Duodenal mucosa (tissue), 2 donors: ENCODE measurements at regions not wholly inside any gene's neighbourhood (a gene's known extent, or its start where the extent isn't known, plus 50 kb on each side); places are given as distances from the start of the nearest gene placed in this dataset.

Experiments used
- H3K27ac ChIP-seq: one replicate; pipeline ENCODE4 v1.7.0; 2013; ENCODE audit warnings: low read depth, low read length
- H3K27me3 ChIP-seq, 2 donors: one replicate each; pipeline ENCODE4 v1.7.0; 2013; ENCODE audit warnings: low read length in 2 of 2, control low read depth in 1 of 2; ENCODE audit not compliant: insufficient read depth in 2 of 2, control insufficient read depth in 1 of 2
- H3K36me3 ChIP-seq, 2 donors: one replicate each; pipeline ENCODE4 v1.7.0; 2013; ENCODE audit warnings: low read length in 2 of 2, control low read depth in 1 of 2; ENCODE audit not compliant: insufficient read depth in 2 of 2, control insufficient read depth in 1 of 2
- H3K4me1 ChIP-seq, 2 donors: one replicate each; pipeline ENCODE4 v1.7.0; 2013; ENCODE audit warnings: low read length in 2 of 2, control low read depth in 1 of 2; ENCODE audit not compliant: insufficient read depth in 2 of 2, control insufficient read depth in 1 of 2
- H3K4me3 ChIP-seq, 2 donors: one replicate each; pipeline ENCODE4 v1.7.0; 2013; ENCODE audit warnings: low read length in 2 of 2, low read depth in 1 of 2
- H3K9ac ChIP-seq, 2 donors: one replicate each; pipeline ENCODE4 v1.7.0; 2013; ENCODE audit warnings: low read length in 2 of 2, low read depth in 1 of 2
- H3K9me3 ChIP-seq, 2 donors: one replicate each; pipeline ENCODE4 v1.7.0; 2013; ENCODE audit warnings: low read length in 2 of 2, control low read depth in 1 of 2; ENCODE audit not compliant: control insufficient read depth in 1 of 2

DNA sequence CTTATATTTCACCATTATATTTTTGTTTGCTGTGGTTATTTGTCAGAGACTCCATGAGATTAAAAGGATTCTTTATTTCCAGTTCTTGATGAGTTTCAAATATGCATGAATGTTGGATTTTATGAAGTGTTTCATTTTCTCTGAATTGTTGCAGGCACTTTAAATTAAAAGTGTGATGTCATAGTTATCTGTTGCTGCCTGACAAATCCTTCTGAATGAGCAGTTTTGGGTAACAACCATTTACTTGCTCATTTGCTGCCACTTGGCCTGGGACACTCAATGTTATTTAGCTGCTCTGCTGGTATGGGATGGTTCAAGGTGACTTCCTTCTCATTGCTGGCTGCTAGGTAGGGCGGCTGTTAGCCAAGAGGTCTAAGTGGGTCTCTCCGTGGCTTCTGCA is 173.5 kb downstream of the LPIN1 start:
- no peak overlapping the region for H3K9ac ChIP-seq
- H3K27me3 ChIP-seq, result no peaks in the 10 kb centered on the region
- H3K27ac ChIP-seq, result no peak overlapping the region
- H3K4me1 ChIP-seq, result no peaks in the 10 kb centered on the region
- H3K4me3 ChIP-seq, result no peak overlapping the region
- no peaks in the 10 kb centered on the region for H3K36me3 ChIP-seq
- no peaks in the 10 kb centered on the region for H3K9me3 ChIP-seq

DNA sequence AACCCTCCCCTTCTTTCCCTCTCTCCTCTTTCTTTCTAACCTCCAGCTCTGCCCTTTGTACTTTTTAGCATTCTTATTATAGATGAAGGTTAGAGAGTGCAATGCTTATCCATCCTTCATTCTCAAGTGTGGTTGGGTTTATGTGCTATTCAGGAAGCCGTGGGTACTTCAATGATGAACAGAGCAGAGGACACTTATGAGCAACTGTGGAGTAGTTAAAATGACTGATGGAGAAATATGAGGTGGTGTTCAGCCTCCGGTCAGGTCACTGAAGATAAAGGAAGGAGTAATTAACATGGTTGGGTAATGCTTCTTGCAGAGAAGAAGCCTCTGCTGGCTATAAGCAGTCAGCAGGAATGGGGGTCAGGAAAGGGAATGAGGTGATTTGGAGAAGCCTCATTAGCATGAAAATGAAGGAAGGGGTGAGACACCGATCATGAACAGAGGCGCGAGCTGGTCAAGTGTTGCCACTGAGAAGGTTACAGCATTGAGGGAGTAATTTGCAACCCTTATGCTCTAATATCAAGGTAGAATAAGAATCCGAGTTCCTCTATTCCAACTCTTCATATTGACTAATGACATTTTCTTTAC is 174.7 kb downstream of the LPIN1 start:
- H3K27ac ChIP-seq, result no peak overlapping the region
- H3K9ac ChIP-seq, result no peak overlapping the region
- H3K4me3 ChIP-seq, result no peak overlapping the region
- no peaks in the 10 kb centered on the region for H3K36me3 ChIP-seq
- H3K9me3 ChIP-seq, result no peaks in the 10 kb centered on the region
- no peaks in the 10 kb centered on the region for H3K27me3 ChIP-seq
- H3K4me1 ChIP-seq, result no peaks in the 10 kb centered on the region

DNA sequence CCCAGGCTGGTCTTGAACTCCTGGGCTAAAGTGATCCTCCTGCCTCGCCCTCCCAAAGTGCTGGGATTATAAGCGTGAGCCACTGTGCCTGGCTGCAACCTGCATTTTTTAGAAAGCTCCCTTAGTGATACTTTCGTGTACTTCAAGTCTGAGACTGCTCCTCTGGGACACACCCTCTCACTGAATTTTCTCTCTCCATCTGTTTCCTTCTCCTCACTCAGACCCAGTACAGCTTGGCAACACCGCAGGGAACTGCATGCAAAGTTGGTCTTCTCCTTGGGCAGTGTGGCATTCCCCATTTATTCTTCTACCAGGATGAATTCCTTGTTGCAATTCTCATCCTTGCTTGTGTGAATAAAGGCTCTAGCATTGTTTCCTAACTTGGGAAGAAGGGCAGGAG is 175.9 kb downstream of the LPIN1 start:
- H3K27me3 ChIP-seq, result no peaks in the 10 kb centered on the region
- no peak overlapping the region for H3K4me3 ChIP-seq
- no peaks in the 10 kb centered on the region for H3K4me1 ChIP-seq
- no peaks in the 10 kb centered on the region for H3K36me3 ChIP-seq
- H3K9ac ChIP-seq, result no peak overlapping the region
- no peak overlapping the region for H3K27ac ChIP-seq
- no peaks in the 10 kb centered on the region for H3K9me3 ChIP-seq

DNA sequence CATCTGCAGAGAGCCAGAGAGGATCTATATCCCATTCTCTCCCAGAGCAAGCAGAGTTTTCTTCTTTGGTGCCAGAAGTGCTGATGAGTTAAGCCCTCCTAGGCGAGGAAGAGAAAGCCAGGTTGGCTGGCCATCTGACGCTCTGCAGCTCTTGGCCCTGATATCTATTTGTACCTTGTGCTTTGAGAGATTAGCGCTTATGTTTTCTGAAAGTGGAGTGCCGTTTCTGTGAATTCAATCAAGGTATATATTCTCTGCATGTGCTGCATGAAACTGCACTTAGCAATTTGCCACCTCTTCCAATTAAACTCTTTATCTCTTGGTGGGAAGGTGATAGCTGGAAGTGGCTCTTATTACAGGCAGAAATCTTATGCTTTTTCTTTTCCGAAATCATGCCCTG is 177.5 kb downstream of the LPIN1 start:
- no peaks in the 10 kb centered on the region for H3K9me3 ChIP-seq
- H3K4me1 ChIP-seq, result no peaks in the 10 kb centered on the region
- no peaks in the 10 kb centered on the region for H3K27me3 ChIP-seq
- no peak overlapping the region for H3K4me3 ChIP-seq
- no peak overlapping the region for H3K27ac ChIP-seq
- H3K36me3 ChIP-seq, result no peaks in the 10 kb centered on the region
- no peak overlapping the region for H3K9ac ChIP-seq

DNA sequence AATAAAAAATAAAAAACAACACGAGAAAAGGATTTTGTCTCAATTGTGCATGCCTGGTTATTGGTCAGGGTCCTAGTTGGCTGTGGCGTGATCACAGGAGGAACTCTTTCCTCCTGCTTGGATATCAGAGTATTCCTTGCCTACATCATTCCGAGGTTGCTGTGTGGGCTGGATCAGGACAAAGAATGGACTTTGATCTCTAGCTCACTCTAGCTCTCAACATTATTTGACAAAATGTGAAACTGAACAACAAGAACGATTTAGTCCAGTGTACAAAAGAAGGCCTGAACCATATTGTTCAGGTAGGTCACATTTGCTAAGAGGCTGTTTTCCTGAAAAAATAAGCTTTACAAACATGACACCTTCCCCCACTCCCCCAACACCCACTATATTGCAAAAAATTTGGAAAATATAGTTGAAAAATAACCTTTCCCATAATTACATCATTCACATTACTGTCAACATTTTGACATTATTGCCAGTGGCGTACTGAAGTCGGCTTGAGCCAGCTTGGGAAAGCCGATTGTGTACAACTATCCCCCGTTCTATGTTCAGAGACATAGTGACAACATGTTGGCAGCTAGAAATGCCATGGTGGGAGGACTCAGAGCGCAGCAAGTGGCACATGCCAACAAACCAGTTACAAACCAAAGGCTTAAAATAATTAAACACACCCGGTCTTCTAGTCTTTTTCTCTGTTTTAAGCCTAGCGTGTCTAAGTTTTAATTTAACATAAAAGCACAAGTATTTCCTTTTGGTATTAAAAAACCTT is 179.0 kb downstream of the LPIN1 start:
- Histone ChIP-seq H3K4me1 (no peaks in the 10 kb centered on the region), H3K27me3 (no peaks in the 10 kb centered on the region), H3K27ac (no peak overlapping the region), H3K9ac (no peak overlapping the region), H3K9me3 (no peaks in the 10 kb centered on the region), H3K36me3 (no peaks in the 10 kb centered on the region), H3K4me3 (no peak overlapping the region)

DNA sequence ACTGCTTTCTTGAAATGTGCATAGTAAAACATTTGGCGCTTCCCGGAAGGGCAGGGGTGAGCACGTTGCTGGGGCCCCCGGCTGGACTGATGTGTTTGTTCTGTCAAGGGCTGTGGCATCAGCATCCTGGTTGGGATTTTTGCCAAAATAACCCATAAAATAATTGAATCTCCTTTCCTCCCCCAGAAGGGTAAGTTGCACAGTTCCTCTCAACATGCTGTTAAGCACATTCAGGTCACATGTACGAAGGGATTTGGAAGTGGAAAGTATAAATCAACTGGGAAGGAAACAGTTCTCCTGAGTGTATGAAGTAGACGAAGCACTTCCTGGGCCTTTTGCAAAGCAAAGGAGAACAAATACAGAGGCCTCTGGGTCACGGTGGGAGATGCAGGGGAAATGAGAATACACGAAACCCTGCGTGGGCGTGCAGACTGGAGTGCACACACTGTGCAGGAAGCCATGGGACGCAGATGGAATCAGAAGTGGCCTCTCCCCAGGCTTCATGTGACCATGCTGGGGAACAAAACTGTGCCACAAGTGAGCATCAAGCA is 183.9 kb downstream of the LPIN1 start:
- no peaks in the 10 kb centered on the region for H3K36me3 ChIP-seq
- H3K27me3 ChIP-seq, result no peaks in the 10 kb centered on the region
- H3K9me3 ChIP-seq, result no peaks in the 10 kb centered on the region
- no peak overlapping the region for H3K9ac ChIP-seq
- no peak overlapping the region for H3K27ac ChIP-seq
- H3K4me1 ChIP-seq, result no peaks in the 10 kb centered on the region
- H3K4me3 ChIP-seq, result no peak overlapping the region

DNA sequence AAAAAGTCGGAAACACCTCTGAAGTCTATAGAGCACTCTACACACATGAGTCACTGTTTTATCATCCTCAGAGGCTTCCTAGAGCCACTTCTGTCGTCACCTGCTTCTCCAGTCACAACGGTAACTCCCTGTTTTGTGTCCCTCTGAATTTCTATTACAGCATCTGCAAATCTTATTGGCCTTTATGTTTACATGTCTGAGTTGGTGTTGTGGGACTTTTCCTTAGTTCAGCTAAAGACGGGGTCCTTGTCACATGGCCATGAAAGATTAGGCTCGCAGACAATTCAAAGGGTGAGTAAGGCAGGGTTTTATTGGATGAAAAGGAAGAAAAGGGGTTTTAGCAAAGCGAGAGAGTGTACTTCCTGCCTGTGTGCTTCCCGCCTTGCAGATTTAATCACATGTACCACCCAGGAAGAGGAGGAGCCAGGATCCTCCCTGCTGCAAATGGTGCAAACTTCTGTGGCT is 185.6 kb downstream of the LPIN1 start:
- Histone ChIP-seq H3K4me3 (no peak overlapping the region), H3K9ac (no peak overlapping the region), H3K9me3 (no peaks in the 10 kb centered on the region), H3K27me3 (no peaks in the 10 kb centered on the region), H3K4me1 (no peaks in the 10 kb centered on the region), H3K36me3 (no peaks in the 10 kb centered on the region), H3K27ac (no peak overlapping the region)

DNA sequence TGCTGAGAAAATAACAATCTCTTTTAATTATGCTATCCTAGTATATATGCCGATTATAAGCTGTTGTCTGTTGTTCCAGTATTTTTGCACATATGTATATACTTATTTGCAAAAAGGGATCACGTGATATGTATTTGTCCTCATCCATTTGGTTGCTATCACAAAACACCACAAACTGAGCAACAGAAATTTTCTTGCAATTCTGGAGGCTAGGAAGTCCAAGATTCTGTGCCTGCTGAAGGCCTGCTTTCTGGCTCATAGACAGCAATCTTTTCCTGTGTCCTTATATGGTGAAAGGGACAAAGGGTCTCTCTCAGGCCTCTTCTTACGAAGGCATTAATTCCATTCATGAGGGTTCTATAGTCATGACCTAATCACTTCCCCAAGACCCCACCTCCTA is 186.5 kb downstream of the LPIN1 start:
- Histone ChIP-seq H3K36me3 (no peaks in the 10 kb centered on the region), H3K9ac (no peak overlapping the region), H3K4me3 (no peak overlapping the region), H3K27ac (no peak overlapping the region), H3K4me1 (no peaks in the 10 kb centered on the region), H3K27me3 (no peaks in the 10 kb centered on the region), H3K9me3 (no peaks in the 10 kb centered on the region)

DNA sequence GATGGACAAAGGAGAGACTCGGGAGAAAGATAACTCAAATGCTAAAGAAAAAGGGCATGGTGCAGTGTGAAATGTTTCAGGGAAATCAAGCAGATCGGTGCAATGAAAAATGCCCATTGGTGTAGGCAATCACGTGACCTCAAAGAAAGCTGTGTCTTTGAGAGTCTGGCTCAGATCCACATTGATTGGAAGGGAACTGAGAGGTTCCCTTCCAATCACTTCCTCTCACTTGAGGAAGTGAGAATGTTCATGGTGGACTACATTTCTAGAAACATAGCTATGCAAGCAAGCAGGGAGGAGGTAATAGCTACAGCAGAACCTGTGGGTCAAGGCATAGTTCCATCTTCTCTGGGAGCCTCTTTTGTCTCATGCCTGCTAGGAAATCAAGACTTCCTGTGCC is 187.4 kb downstream of the LPIN1 start:
- no peaks in the 10 kb centered on the region for H3K27me3 ChIP-seq
- H3K36me3 ChIP-seq, result no peaks in the 10 kb centered on the region
- no peaks in the 10 kb centered on the region for H3K4me1 ChIP-seq
- H3K9ac ChIP-seq, result no peak overlapping the region
- H3K4me3 ChIP-seq, result no peak overlapping the region
- no peak overlapping the region for H3K27ac ChIP-seq
- no peaks in the 10 kb centered on the region for H3K9me3 ChIP-seq

DNA sequence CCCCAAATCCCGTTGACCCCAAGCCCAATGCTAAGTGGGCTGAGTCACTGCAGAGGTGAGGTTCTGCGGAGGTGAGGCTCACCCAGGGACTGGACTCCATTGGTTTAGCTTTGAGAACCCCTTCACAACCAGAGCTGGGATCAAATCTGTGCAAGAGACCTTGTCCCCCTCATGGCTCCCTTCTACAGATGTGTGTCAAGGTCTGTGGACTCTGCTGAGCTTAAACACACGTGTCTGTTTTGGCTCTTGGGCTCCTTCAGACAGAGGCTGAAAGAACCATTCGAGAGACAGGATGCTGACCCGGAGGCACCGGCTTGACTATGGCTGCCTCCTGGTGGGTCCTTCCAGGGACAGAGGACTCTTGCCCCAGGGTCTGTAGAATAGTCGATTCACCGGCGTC is 190.3 kb downstream of the LPIN1 start:
- Histone ChIP-seq H3K9ac (no peak overlapping the region), H3K4me1 (no peaks in the 10 kb centered on the region), H3K9me3 (no peaks in the 10 kb centered on the region), H3K36me3 (no peaks in the 10 kb centered on the region), H3K27ac (no peak overlapping the region), H3K27me3 (no peaks in the 10 kb centered on the region), H3K4me3 (no peak overlapping the region)
